ENCODE measurements at regions not wholly inside any gene's neighbourhood (a gene's known extent, or its start where the extent isn't known, plus 50 kb on each side); places are given as distances from the start of the nearest gene placed in this dataset.

DNA sequence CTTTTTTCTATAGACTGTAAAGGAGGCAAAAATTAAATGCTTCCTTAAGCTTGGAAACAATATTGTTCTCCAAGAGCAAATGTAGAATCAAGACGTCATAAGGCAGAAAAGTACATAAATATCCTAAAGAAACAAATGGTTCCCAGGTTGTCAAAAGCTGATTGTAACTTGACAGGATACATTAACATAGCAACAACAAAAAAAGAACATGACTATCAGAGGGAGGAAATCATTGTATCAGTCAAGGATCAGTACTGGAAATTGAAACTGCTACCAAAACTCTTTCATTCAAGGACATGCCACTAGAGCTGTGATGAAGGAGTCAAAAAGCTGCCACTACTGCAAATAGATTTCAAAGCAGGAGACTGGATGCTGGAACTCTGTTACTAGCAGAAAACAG is 168.3 kb downstream of the BTC start:
- Histone ChIP-seq H3K9me2 (replicated peaks; ENCODE audit: control insufficient read depth, low read length) (no peaks in the 10 kb centered on the region), H3K9me3 (ENCODE audit: control insufficient read depth, insufficient read depth, low read length) (no peaks in the 10 kb centered on the region), H3K4me3 (ENCODE audit: low read length) (no peak overlapping the region), H4K20me1 (ENCODE audit: control insufficient read depth, insufficient read depth, low read depth, low read length) (no peaks in the 10 kb centered on the region), H3F3A (ENCODE audit: control insufficient read depth, insufficient read depth) (no peaks in the 10 kb centered on the region), H3K4me1 (ENCODE audit: control insufficient read depth, low read length) (no peaks in the 10 kb centered on the region), H3K36me3 (ENCODE audit: control insufficient read depth, low read length) (no peaks in the 10 kb centered on the region), H3K79me2 (ENCODE audit: control insufficient read depth, low read length) (no peaks in the 10 kb centered on the region), H3K4me2 (ENCODE audit: low read length) (no peak overlapping the region), H3K27me3 (ENCODE audit: control insufficient read depth, low read length) (no peaks in the 10 kb centered on the region), H3K27ac (ENCODE audit: low read depth, low read length) (no peak overlapping the region)
- TF ChIP-seq CTCF (IDR thresholded peaks at IDR 0.05; ENCODE audit: low read depth, low read length, poor library complexity, severe bottlenecking) (no peak), EZH2phosphoT487 (IDR thresholded peaks at IDR 0.05; ENCODE audit: borderline replicate concordance, low read length) (no peak)

- Histone ChIP-seq H3K27ac (ENCODE audit: low read depth, low read length) (no peak overlapping the region), H3K9me3 (ENCODE audit: control insufficient read depth, insufficient read depth, low read length) (no peaks in the 10 kb centered on the region), H3K79me2 (ENCODE audit: control insufficient read depth, low read length) (no peaks in the 10 kb centered on the region), H3K9me2 (replicated peaks; ENCODE audit: control insufficient read depth, low read length) (no peaks in the 10 kb centered on the region), H3K4me2 (ENCODE audit: low read length) (no peak overlapping the region), H3K36me3 (ENCODE audit: control insufficient read depth, low read length) (no peaks in the 10 kb centered on the region), H3K4me3 (ENCODE audit: low read length) (no peak overlapping the region), H3F3A (ENCODE audit: control insufficient read depth, insufficient read depth) (no peaks in the 10 kb centered on the region), H3K4me1 (ENCODE audit: control insufficient read depth, low read length) (no peaks in the 10 kb centered on the region), H4K20me1 (ENCODE audit: control insufficient read depth, insufficient read depth, low read depth, low read length) (no peaks in the 10 kb centered on the region), H3K27me3 (ENCODE audit: control insufficient read depth, low read length) (no peaks in the 10 kb centered on the region)
- no peak for TF ChIP-seq EZH2phosphoT487 (IDR thresholded peaks at IDR 0.05; ENCODE audit: borderline replicate concordance, low read length)
- no peak for TF ChIP-seq CTCF (IDR thresholded peaks at IDR 0.05; ENCODE audit: low read depth, low read length, poor library complexity, severe bottlenecking)
These were observed 167.2 kb downstream of the BTC start for GRCh38 chr4:74627093-74627492.

DNA sequence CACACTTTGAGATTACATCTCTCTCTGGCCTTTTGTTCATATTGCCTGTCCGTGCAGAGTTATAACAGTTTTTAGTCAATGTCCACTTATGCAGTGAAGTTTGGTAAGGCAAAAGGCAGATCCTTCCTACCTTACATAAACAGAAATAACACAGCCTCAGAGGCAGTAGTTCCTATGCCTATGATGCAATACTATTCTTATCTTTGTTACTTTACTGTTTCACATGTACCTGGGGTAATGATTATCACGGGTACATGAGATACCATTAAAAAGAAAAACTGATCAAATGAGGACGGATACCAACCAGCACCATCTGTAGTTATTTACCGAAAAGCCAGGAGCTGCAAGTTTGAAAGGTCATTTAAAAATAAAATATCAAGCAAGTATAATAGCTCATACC is 166.8 kb downstream of the BTC start:
- Histone ChIP-seq H3K27ac (ENCODE audit: low read depth, low read length) (no peak overlapping the region), H3K27me3 (ENCODE audit: control insufficient read depth, low read length) (no peaks in the 10 kb centered on the region), H3K9me3 (ENCODE audit: control insufficient read depth, insufficient read depth, low read length) (no peaks in the 10 kb centered on the region), H3K36me3 (ENCODE audit: control insufficient read depth, low read length) (no peaks in the 10 kb centered on the region), H3K9me2 (replicated peaks; ENCODE audit: control insufficient read depth, low read length) (no peaks in the 10 kb centered on the region), H3K4me2 (ENCODE audit: low read length) (no peak overlapping the region), H3K4me1 (ENCODE audit: control insufficient read depth, low read length) (no peaks in the 10 kb centered on the region), H4K20me1 (ENCODE audit: control insufficient read depth, insufficient read depth, low read depth, low read length) (no peaks in the 10 kb centered on the region), H3F3A (ENCODE audit: control insufficient read depth, insufficient read depth) (no peaks in the 10 kb centered on the region), H3K79me2 (ENCODE audit: control insufficient read depth, low read length) (no peaks in the 10 kb centered on the region), H3K4me3 (ENCODE audit: low read length) (no peak overlapping the region)
- TF ChIP-seq CTCF (IDR thresholded peaks at IDR 0.05; ENCODE audit: low read depth, low read length, poor library complexity, severe bottlenecking) (no peak), EZH2phosphoT487 (IDR thresholded peaks at IDR 0.05; ENCODE audit: borderline replicate concordance, low read length) (no peak)
